HG03066 (cell line): ENCODE measurements at regions not wholly inside any gene's neighbourhood (a gene's known extent, or its start where the extent isn't known, plus 50 kb on each side); places are given as distances from the start of the nearest gene placed in this dataset.
A peak's percentile ranks its signal among the peaks of the same experiment; 100 is the strongest.

ENCODE experiments used
- ATAC-seq: cut with Tn5 transposase; IDR thresholded peaks from one replicate; pipeline ENCODE4 v1.9.1; 2021; ENCODE audit warnings: low read depth; ENCODE audit not compliant: unreplicated experiment

DNA sequence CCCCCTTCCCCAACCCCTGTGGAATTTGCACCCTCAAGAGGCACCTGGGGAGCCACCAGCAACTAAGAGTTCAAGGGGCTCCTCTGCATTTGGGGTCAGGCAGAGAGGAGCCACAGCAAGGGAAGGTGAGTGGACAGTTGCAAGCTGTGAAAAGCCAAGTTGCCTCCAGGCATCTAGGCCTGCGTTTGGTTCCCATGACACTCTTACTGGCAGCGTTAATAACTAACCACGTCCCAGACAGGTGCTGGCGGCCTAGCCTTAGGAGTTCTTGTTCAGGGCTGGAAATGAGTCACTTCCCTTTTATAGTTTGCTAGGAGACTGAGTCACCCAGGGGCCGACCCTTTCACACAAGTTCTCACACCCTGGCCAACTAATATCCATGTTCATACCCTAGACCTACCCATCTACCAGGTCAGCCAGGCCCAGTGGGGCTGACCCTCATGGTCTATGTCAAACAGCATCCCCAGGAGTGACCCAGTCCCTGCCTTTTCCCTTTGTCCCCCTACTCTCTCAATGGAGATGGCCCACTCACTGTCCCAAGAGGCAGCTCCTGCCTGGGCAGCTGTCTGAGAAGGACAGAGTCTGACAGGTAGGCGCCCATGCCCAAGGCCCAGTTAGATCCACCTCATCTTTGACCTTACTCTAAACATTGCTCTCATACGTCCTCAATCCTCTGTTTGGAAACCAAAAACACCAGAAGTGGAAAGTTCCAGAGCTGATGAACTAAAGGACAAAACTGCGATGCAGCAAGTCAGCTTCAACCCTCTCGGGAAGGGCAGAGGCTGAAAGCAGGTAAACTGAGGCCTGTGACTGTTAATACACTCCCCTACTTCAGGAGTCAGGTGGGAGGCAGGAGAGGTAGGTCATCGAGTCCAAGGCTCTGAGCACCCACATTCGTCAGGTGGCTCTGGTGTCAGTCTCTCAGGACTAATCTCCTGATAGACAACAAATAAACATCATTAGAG lies 300.6 kb downstream of the SOX9 start:
- peak; percentile 44 for ATAC-seq

DNA sequence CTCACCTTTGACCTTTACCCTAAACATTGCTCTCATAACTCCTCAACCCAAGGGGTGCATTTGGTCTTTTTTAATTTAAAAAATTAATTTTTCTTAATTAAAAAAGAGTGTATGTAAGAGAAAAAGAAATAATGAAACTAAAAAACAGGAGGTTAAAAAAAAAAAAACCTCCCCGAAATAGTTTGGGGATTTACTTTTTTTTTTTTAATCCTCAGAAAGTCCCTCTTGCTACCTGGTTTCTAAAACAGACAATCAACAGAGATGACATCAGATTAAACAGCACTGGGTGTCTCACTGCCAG lies 301.3 kb downstream of the SOX9 start:
- peak; percentile 20 for ATAC-seq

DNA sequence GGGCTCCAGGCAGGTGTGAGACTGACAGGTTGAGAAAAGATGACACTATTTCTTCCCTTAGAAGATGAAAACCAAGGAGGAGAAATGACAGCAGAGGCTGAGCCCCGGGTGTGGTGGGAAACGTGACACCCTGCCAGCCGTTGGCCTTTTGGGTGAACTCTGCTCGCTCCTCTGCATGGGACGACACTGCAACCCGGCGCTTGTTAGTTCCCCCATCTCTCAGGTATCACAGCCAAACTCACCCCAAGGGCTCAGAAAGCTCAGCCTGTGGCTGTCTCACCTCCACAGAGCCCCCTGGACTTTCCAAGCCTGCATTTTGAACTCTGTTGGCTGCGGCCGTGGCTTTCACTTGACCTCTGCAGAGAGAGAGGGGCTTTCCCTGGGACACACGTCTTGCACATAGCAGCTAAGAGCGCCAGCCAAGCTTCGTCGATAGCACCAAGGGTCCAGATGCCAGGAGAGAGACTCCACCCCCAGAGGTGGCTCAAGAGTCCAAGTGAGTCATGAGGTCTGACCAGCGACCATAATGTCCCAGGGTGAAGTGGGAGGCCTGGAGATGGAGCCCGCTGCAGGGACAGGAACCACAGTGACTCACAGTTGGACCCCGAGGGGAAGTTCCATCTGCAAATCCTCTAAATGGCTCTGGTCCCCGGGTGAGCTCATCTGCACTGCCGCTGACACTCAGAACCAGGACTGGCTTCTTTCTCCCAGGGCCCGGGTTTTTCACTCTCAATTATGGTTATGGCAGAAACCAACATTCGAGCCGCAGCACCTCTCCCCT lies 301.9 kb downstream of the SOX9 start:
- peak; percentile 41 for ATAC-seq

DNA sequence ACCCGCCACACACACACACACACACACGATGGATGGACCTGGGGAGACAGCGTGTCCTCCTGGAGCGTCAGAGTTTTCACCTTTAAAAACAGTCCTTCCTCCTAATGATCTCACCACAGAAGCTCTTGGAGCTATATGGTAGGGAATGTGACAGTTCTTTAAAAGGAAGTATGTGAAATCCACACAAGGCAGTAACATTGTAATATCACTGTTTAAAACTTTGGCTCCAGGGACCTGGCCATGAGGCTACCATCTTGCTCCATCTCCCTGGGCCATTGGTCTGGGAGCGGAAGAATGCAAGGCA lies 302.4 kb downstream of the SOX9 start:
- ATAC-seq, result no peak

DNA sequence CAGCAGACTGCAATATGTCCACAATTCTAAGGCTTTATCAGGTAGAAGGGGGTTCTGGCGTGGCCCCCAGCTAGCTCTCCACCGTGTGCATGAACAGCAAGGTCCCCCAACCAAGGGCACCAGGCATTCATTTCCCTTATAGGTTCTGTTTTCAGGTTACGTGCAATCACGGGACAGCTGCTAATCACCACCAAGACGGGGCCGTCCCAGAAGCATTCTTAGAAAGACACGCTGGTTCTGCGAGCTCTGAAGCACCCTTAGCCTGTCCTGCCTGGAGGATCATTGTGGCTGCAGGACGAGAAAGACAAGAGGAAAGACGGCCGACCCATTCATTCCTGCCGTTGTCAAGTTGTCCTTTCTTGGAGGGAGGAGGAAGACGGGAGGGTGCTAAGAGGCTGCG lies 302.9 kb downstream of the SOX9 start:
- no peak for ATAC-seq

DNA sequence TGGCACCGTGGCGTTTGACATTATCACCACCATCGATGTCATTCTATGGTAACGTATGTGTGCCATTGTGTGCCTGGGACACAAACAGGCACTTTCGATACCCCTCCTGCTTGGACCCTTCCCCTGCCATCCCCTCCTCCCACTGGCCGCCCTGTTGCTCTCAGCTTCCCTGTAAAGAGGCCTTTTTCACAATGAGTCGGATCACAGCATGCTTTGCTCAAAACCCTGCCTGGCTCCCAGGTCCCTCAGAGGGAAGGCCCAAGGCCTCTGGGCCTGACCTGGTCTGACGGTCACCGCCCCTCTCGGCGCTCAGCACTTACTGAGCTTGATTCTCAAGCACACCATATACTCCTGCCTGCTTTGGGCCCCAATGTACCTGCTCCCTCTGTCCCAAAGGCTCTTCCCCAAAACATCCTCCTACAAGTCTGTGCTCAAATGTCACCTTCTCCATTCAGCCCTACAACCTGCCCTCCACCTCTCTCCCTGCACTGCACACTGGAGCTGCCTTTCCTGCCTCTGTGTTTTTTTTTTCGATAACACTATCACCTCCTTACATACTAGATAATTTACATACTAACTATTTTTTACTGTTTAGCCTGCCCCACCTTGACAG lies 303.8 kb downstream of the SOX9 start:
- ATAC-seq, result no peak

DNA sequence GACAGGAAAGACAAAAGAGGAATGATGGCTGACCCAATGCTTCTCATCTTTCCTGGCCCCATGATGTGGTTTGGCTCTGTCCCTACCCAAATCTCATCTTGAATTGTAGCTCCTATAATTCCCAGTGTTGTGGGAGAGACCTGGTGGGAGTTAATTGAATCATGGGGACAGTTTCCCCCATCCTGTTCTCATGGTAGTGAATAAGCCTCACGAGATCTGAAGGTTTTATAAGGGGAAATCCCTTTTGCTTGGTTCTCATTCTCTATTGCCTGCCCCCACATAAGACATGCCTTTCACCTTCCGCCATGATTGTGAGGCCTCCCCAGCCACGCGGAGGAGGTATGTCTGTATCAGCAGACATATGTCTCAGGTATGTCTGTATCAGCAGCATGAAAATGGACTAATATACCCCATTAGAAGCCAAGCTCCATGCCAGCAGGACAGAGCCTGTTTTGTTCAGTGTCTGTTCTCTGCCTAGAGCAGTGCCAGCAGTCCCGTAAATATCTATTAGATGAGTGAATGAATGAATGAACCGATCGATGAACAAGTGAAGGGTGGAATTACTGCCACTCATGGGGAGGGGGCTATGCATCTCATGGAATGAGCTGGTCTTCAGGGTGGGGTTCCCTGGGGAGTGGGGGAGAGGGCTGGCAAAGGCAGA lies 304.4 kb downstream of the SOX9 start:
- no peak for ATAC-seq

DNA sequence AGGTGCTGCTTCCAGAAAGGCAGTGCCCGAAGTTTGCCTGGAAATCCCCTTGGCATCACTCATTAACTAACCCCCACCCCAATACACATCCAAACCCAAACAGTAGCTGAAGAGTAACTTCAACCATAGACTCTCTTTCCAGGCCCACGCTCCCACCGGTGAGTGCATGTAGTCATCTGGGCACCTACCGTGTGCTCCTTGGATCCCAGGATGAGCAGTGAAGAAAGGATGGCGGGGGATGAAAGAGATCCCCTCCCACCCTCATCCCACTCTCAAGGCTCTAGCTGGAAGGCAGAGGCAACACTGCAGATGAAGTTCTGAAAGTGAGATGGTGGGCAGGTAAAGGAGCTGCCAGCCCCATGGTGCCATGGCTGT lies 305.0 kb downstream of the SOX9 start:
- no peak for ATAC-seq

DNA sequence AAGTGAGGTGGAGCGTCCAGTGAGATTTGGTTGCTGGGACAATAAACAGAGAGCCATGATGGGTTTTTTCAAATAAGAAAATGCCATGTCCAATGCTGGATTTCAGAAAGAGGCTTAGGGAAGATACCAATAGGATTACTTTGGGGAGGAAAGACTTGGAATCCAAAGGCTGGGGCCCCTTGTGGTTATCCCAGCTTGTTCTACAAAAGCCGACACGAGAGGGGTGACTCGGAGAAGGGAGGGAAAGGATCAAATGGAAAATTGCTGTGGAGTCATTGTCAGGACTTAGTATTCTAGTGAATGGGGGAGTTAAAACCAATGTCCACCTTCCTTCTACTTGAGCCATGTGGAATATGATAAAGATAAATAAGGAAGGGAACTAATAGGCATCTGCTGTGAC lies 305.5 kb downstream of the SOX9 start:
- no peak for ATAC-seq

DNA sequence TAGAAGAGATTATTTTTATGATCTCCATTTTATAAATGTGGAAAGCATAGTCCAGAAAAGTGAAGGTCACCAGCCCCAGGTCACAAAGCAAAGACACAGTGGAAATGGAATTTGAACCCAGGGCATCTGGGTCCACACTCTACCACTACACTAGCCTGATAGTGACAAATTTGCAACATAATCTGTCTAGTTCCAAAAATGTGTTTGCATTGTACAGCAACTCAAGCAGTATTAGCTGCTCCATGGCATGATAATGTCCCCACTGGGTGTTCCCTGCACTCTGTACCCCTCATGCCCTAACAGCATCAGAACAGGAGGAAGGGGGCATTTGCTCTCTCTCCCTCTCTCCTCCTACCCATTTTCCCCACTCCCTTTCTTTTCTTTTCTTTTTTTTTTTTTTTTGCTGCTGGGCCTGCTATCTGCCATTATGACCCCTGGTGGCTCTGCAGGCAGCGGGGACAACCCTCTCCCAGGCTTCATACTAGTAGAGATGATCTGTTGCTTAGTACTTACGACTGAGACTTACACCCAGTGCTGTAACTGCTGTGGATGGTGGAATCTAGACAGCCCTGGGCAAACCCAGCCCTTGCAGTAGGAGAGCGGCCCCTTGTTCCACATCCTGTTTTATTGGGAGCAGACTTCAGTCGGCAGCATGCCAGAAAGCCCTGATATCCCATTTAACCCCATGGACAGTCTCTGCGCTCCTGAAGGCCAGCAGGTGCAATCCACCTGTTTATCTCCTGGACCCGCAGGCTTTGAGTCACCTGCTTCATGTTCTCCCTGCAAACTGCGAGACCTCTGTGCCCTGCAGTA lies 306.3 kb downstream of the SOX9 start:
- ATAC-seq, result no peak

DNA sequence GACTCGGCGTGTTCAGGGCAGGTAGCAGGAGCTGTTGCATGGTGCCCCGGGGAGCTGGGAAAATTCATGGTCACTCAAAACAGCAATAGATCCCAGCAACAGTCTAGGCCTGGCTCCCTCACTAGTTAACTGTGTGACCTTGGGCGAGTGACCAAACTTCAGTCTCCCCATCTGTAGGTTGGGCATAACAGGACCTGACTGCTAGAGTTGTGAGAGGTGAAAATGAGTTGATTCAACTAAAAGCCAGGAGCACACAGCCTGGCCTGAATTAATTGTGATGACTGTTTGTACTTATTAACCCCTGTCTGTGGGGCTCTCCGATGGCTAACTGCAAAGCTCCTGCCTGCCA lies 306.9 kb downstream of the SOX9 start:
- no peak for ATAC-seq

DNA sequence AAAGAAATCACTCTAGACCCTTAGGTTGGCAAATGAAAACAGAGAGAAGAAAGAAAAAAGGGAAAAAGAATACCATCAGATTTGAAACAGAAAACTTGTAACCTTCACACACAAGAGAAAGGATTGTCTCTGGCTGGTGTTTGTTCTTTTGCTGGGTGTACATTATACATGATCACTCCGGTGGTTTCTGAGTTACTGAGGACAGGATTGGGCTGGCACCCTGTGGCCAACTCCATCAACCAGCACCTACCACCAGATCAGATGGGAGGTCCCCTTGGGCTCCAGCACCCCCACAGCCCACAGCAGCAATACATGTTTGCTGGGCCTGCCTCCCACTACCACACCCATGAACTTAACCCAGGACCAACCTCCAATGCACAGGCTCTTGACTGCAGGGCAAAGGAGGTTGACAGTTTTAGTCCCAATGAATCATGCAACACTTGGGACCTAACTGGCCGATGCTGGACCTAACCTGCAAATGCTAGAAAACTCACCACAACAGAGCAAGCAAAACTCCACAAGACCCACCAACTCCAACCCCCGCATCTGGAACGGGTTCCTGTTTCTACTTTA lies 308.3 kb downstream of the SOX9 start:
- no peak for ATAC-seq

DNA sequence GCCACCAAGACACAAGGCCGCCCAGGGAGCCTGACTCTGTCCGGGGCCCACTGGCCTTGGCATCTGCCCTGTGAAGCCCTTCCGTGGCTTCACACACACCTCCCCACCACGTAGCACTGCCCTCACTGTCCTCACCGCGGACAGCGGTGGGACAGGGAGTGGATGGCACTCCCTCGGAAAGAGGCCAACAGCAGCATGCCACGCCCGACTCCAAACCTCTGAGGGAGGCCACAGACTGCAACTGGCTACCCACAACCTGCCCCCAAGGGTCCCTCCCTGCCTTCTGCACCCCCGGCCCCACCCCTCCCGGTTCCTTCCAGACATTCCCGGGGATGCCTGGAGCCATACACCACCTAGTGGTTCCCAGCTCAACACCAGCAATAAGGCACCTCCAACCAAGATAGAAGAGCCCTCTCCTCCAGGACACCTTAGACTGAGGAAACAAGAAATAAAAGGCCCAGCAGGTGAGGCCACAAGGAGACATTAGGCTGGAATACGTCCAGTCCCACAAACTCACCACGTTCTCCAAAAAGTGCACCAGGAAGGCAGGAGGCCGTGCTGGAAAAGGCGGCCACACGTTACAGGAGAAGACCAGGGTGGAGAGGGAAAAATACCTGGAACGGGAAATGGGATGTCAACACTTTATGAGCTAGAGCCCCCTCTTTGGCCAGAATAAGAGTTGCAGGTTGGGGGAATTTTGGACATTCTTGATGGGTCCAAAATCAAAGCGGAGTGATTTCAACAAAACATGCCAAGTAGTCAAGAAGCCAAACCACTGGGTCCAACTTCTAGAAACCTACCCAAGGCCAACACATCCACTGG lies 310.0 kb downstream of the SOX9 start:
- no peak for ATAC-seq

DNA sequence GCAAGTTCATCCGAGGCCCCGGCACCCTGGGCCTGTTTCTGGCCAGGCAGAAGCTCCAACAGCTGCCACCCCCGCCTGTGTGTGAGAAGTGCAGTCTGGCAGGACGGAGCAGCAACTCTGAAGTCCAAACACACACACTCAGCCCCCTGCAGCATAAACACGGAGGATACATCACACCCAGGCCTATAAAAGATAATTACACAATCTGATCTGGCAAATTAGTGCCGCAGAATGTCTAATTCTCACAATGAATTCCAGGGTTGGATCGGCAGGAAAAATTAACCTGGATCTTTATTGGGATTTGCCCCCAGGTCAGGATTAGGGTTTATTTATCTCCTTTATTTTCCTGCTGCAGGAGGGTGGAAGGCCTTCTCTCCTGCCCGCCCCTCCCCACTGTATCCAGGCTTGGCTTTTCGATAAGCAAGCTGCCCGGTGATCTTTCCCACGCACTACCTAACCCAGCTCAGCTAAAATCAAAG lies 311.4 kb downstream of the SOX9 start:
- no peak for ATAC-seq

DNA sequence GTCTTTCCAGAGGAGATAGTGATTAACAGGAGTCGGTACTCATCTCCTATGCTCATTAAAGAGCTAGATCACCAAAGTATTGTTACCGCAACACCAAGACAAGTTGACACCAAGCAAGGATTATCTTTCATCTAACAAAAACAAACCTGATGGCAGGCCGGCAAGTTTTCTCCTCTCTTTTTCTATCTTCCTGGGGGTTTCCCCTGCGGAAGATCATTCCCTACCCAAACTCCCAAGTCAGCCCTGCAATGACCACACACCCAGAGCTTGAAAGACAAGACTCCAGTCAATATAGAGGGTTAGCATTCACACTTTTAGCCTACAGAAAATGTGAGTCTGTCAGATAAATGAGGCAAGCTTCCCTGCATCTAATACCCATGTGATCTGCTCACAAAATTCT lies 312.1 kb downstream of the SOX9 start:
- no peak for ATAC-seq

DNA sequence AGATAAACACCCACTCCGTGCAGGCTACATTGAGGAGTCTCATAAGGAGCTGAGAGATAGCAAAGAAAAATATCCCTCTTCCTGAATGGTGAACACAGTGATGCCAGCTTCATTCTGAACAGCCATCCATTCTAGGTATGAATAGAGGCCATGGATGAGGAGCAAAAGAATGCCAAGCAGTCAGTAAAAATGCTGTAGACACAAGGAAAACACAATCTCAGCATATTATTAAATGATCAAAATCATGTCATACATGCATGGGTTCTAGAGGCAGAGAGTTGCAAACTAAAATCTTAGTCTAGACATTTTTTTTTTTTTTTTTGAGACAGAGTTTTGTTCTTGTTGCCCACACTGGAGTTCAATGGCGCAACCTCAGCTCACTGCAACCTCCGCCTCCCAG lies 313.0 kb downstream of the SOX9 start:
- ATAC-seq, result no peak

DNA sequence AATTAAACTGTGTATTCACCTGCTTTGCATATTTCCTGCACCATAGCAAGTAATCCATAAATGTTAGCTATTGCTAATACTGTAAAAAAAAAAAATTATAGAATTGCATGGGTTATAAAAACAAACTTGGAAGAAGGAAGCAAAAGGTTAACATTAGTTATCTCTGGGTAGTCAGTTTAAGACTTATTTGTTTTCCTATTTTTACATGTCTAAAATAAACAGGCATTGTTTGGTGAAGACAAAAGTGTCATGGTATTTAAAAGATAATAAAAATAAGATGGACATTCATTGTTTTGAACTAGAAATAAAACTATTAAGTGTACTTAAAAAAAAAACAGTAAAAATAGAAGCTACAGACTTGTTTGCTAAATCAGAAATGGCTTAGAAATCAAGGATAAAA lies 313.8 kb downstream of the SOX9 start:
- ATAC-seq, result no peak

DNA sequence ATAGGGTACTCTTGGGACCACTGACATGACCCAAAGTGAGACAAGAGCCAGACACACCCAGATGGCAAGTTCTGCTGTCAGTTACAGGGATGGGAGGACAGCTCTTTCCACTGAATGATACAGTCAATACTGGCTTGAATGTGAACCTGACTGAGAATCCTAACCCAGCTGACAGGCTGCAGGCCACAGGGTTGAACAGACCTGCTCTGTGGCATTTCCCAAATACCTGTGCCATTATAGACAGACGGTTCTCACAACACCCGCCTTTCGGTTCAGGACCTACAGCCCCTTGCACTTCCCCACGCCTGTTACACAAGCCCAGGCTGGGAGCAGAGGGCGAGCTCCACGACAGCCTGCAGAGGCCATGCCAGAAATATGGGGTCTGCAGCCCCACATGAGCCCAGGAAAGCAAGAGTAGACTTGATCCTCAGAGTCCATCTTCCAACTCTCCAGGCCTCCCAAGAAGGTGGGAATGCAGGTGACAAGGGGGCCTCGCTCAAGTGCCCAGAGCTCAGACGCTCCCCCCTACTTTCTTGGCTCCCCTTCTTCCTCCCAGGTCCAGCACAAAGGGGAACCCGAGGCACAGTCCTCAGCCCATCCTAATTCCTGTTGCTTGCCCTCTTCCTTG lies 314.3 kb downstream of the SOX9 start:
- no peak for ATAC-seq

DNA sequence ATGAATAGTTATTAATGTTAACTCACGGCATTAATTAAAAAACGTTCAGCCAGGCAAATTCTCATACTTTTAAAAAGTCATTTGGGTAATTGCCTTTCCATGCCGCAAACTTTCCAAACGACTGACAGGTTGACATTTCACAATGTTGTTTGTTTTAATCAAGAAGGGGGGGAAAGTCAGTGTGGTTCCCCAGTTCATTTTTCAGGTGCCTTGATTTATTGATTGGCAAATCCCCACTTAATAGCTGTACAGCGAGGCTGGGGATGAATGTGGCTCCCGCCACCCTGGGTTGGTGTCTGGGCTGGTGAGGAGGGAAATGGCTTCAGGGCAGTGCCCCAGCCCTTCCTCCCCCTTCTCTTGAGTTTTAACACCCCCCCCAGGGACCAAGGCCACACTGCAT lies 318.0 kb downstream of the SOX9 start:
- ATAC-seq, result no peak
